ENCODE measurements at regions not wholly inside any gene's neighbourhood (a gene's known extent, or its start where the extent isn't known, plus 50 kb on each side); places are given as distances from the start of the nearest gene placed in this dataset.

DNA sequence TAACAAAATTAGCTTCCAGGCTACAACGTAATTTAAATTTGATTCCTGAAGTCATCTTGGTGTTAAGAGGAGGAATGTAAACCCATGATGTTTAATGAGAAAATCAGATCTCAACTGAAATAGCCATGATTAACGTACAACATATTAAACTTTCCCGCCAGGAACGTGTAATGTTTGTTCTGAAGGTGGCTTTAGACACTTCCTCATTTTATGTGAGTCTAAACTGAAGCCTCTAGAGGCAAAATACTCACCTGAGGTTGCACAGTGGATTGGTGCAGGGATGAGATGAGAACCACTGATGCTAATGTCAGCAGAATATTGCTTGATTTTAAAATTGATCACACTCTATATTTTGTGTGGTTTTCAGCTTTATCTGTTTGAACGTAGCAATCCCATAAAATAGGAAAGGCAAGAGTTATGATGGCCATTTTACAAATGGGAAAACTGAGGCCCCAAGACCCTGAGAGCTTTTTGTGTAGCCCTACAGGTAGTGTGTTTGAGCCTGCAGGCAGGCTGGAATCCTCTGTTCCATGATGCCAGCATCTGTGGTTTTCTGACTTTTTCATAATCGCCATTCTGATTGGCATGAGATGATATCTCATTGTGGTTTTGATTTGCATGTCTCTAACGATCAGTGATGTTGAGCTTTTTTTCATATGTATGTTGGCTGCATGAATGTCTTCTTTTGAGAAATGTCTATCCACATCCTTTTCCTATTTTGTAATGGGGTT, 243.7 kb upstream of the BMPER start:
- H3K27me3 Mint-ChIP-seq (ENCODE audit: low read depth) = no peaks in the 10 kb centered on the region
- no peak for DNase-seq (ENCODE audit: low spot score)
- H3K4me1 Mint-ChIP-seq (ENCODE audit: low read depth) = no peaks in the 10 kb centered on the region
- intact Hi-C loops (cut with micrococcal nuclease) = no loop called here
- H3K4me3 Mint-ChIP-seq (ENCODE audit: low read depth) = no peak overlapping the region
- no peaks in the 10 kb centered on the region for H3K36me3 Mint-ChIP-seq (ENCODE audit: low read depth)
- no peaks in the 10 kb centered on the region for H3K9me3 Mint-ChIP-seq
- no peak overlapping the region for H3K27ac Mint-ChIP-seq

DNA sequence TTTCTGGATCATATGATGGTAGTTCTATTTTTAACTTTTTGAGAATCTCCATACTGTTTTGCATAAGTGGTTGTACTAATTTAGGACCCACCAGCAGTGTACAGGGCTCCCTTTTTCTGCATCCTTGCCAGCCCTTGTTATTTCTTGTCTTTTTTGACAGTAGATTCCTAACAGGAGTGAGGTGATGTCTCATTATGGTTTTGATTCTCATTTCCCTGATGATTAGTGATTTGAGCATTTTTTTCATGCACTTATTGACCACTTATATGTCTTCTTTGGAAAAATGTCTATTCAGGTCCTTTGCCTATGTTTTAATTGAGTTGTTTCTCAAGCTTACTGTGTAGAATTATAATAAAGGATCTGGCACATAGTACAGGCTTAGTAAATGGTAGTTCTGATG, 238.8 kb upstream of the BMPER start:
- no peaks in the 10 kb centered on the region for H3K9me3 Mint-ChIP-seq
- intact Hi-C loops (cut with micrococcal nuclease) = no loop called here
- no peak overlapping the region for H3K27ac Mint-ChIP-seq
- H3K27me3 Mint-ChIP-seq (ENCODE audit: low read depth) = no peaks in the 10 kb centered on the region
- no peak for DNase-seq (ENCODE audit: low spot score)
- no peaks in the 10 kb centered on the region for H3K36me3 Mint-ChIP-seq (ENCODE audit: low read depth)
- H3K4me1 Mint-ChIP-seq (ENCODE audit: low read depth) = no peaks in the 10 kb centered on the region
- H3K4me3 Mint-ChIP-seq (ENCODE audit: low read depth) = no peak overlapping the region

DNA sequence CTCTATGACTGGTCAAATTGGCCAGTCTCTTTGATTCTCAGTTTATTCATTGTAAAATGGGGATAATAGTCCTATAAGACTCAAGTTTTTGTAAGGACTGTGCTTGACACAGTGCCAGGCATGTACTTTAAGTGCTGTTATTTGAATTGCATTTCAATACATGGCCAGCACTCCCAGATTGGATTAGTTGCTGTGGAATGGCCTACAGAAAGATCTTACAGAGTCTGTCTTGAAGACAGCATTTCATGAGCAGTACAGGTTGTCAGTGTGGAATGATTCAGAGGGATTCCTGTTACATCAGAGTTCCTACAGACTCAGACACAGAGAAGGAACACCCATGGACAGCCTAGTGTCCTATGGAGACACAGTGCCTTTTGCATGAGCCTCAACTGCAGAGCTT, 238.1 kb upstream of the BMPER start:
- Mint-ChIP-seq H3K27me3 (ENCODE audit: low read depth) (no peaks in the 10 kb centered on the region), H3K27ac (no peak overlapping the region), H3K36me3 (ENCODE audit: low read depth) (no peaks in the 10 kb centered on the region), H3K9me3 (no peaks in the 10 kb centered on the region), H3K4me3 (ENCODE audit: low read depth) (no peak overlapping the region), H3K4me1 (ENCODE audit: low read depth) (no peaks in the 10 kb centered on the region)
- no peak for DNase-seq (ENCODE audit: low spot score)
- intact Hi-C loops (cut with micrococcal nuclease) = no loop called here

DNA sequence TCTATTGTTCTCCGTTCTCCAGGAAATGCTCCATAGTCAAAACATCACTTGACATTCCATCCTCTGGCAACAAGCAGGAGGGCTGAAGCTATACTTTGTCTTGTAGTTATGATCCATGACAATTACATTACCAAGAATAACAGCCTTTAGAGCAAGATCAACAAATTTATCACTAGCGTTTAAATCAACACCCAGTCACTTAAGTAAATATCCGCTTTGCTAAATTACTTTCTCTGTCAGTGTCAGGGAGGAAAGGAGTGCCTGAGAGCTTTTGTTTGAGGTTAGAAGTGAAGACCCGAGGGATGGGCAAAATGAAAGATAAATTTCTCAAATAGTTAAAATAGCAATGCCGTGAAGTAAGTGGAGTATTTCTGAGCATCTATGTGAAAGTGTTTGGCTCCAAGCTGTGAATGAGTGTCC, 236.1 kb upstream of the BMPER start:
- intact Hi-C loops (cut with micrococcal nuclease) = no loop called here
- Mint-ChIP-seq H3K4me1 (ENCODE audit: low read depth) (no peaks in the 10 kb centered on the region), H3K36me3 (ENCODE audit: low read depth) (no peaks in the 10 kb centered on the region), H3K9me3 (no peaks in the 10 kb centered on the region), H3K27me3 (ENCODE audit: low read depth) (no peaks in the 10 kb centered on the region), H3K4me3 (ENCODE audit: low read depth) (no peak overlapping the region), H3K27ac (no peak overlapping the region)
- no peak for DNase-seq (ENCODE audit: low spot score)

DNA sequence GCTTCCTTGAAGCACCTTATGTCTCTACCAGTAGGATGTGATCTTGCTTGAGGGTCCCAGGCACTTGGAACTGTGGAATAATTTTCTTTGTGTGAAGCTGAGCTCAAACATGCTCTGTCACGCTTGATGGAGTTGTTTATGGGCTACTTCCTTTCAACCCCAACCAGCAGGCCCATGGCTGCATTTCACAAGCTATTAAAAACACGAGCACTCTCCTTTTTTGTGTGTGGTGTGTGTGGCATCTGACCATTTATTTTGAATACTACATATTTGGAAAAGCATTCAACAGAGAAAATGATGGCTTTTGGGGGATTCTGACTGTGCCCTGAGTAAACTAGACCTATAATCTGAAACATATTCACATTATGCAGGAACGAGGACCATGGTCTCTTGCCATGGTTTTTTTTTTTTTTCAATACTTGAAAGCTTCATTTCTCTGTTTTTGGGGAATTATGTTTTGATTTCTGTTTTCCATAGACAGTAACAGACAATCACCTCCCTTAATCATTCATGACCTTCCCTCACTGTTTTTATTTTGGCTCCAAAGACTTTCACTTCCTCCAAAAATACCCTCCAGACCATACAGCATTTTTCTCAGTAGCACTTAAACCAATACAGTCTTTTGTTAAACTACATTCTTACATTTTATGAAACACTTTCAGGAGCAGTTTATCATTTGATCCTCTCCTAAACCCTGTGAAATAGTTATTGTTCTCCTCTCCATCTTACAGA, 233.6 kb upstream of the BMPER start:
- H3K27ac Mint-ChIP-seq = no peak overlapping the region
- H3K4me1 Mint-ChIP-seq (ENCODE audit: low read depth) = no peaks in the 10 kb centered on the region
- H3K9me3 Mint-ChIP-seq = no peaks in the 10 kb centered on the region
- no peaks in the 10 kb centered on the region for H3K27me3 Mint-ChIP-seq (ENCODE audit: low read depth)
- intact Hi-C loops (cut with micrococcal nuclease) = no loop called here
- H3K4me3 Mint-ChIP-seq (ENCODE audit: low read depth) = no peak overlapping the region
- no peaks in the 10 kb centered on the region for H3K36me3 Mint-ChIP-seq (ENCODE audit: low read depth)
- no peak for DNase-seq (ENCODE audit: low spot score)

DNA sequence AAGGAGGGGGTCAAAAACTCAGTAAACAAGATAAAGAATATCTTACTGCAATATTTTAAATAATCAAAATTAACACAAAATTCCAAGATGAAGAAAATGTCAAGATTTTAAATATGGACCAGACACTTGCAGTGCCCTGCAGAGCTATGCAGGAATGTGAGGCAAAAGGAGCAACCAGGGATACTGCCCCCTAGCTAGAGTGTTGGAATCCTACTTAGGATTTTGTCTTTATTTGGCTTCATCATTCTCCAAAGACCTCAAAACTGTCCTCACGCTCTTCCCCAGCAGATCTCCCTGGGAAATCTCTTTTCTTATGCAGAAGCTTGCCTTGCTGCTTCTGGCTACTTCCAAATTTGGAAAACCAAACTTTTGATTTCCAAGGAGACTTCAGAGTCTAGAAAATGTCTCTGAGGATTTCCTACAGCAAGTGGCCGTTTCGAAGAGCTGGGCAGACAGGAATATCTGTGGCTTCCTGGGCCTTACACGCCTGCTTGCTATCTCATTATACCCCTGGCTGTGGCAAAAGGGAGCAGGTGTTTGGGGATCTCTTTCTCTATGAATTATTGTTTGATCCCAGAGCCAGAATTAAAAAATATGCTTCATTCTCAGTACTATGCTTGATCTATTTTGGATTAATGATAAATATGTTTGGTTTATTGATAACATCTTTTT, 232.2 kb upstream of the BMPER start:
- no peaks in the 10 kb centered on the region for H3K9me3 Mint-ChIP-seq
- H3K36me3 Mint-ChIP-seq (ENCODE audit: low read depth) = no peaks in the 10 kb centered on the region
- no peak overlapping the region for H3K4me3 Mint-ChIP-seq (ENCODE audit: low read depth)
- DNase-seq (ENCODE audit: low spot score) = no peak
- H3K27me3 Mint-ChIP-seq (ENCODE audit: low read depth) = no peaks in the 10 kb centered on the region
- H3K27ac Mint-ChIP-seq = no peak overlapping the region
- no peaks in the 10 kb centered on the region for H3K4me1 Mint-ChIP-seq (ENCODE audit: low read depth)
- intact Hi-C loops (cut with micrococcal nuclease) = no loop called here

DNA sequence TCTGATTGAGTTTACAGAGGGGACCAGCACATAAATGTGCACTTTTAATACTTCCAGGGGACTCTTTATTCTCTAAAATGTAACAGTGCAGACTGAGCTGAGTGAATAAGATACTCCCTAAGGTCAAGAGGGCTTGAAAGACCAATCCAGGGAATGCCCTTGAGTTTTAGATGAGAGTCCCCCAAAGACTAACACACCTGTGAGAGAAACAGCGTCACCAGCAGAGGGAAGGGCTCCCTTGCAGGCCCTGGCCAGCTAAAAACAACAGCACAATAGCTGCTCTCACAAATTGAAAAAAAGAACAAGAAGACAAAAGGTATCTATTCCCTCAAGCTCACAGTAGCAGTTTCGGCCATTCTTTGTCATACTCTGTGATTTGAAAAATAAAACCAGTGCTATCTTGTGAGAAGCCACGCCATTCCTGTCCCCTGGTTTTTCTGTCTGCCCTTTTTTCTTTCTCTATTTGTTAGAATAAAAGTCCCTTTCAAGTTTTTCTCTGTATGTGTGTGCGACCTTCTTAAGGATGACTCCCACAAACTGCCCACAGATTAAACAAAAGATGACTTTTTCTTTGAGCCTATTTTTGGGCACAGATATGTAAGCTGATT, 230.4 kb upstream of the BMPER start:
- Mint-ChIP-seq H3K4me3 (ENCODE audit: low read depth) (no peak overlapping the region), H3K4me1 (ENCODE audit: low read depth) (no peaks in the 10 kb centered on the region), H3K9me3 (no peaks in the 10 kb centered on the region), H3K27ac (no peak overlapping the region), H3K27me3 (ENCODE audit: low read depth) (no peaks in the 10 kb centered on the region), H3K36me3 (ENCODE audit: low read depth) (no peaks in the 10 kb centered on the region)
- intact Hi-C loops (cut with micrococcal nuclease) = no loop called here
- DNase-seq (ENCODE audit: low spot score) = no peak

DNA sequence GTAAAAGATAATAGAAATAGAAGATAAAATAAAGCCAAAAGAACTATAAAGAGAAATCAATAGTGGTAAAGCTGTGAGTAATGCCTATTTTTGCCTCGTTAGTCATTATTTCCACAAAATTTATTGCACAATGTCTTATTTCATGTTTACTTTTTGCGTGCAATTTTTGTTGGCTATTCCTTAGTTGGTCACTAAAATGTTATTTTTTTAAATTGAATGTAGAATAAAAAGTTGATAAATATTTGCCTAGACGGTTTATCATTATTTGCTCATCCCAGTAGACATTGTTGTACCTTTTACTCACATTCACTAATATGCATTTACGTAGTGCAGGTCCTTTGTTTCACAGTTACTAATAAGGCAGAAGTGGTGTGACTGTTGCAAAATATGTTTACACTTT, 227.8 kb upstream of the BMPER start:
- intact Hi-C loops (cut with micrococcal nuclease) = no loop called here
- DNase-seq (ENCODE audit: low spot score) = no peak
- H3K9me3 Mint-ChIP-seq = no peaks in the 10 kb centered on the region
- H3K27ac Mint-ChIP-seq = no peak overlapping the region
- H3K27me3 Mint-ChIP-seq (ENCODE audit: low read depth) = no peaks in the 10 kb centered on the region
- H3K36me3 Mint-ChIP-seq (ENCODE audit: low read depth) = no peaks in the 10 kb centered on the region
- no peak overlapping the region for H3K4me3 Mint-ChIP-seq (ENCODE audit: low read depth)
- no peaks in the 10 kb centered on the region for H3K4me1 Mint-ChIP-seq (ENCODE audit: low read depth)

DNA sequence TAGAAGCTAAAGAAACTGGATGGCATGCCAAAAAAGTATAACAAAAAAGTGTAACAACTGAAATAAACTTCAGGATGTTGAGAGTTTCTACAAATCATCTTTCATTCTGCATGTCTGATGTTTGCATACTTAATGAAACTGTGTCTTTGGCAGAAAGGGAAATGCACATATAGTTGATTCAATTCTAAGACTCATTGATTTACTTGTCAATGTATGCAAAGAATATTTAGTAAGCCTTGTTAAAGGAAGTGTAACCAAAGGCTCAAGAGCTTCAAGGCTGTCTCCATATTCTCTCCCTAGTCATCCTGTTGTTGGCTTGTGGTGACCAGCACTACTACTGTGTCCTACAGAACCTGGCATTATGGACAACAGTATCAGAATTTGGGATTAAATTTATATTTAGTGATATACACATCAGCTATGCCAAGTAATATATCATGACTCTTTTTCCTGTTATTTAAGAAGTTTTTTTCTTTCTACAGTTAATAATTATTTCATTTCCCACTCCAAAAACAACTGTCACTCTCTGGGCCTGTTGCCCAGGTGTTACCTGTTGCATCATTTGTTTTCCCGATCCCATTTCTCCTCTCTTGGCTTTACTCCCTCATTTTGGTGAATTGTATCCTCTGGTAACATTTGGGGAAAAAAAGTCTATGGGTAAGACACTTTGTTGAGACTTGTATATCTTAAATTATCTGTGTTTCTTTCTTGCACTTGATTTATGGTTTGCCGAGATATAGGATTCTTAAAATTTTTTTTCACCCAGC, 226.6 kb upstream of the BMPER start:
- Mint-ChIP-seq H3K4me1 (ENCODE audit: low read depth) (no peaks in the 10 kb centered on the region), H3K36me3 (ENCODE audit: low read depth) (no peaks in the 10 kb centered on the region), H3K4me3 (ENCODE audit: low read depth) (no peak overlapping the region), H3K27me3 (ENCODE audit: low read depth) (no peaks in the 10 kb centered on the region), H3K9me3 (no peaks in the 10 kb centered on the region), H3K27ac (no peak overlapping the region)
- intact Hi-C loops (cut with micrococcal nuclease) = no loop called here
- no peak for DNase-seq (ENCODE audit: low spot score)

DNA sequence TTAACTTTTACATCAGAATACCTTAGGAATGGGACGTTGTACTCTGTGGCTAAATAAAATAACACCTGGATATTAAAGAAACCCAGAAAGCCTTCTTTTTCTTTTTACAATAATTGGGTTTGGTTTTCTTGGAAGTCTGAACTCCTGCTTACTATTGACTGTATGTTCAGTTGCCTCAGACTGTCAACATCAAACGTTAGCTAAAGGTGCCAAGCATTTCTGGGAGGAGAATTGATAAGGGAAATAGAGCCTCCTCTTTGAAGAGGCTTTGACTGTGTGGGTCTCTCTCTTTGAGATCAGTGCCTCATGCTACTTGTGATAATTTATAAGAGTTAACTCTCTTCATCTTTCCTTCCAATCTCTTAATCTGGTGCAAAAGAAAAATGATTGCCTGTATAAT, 224.7 kb upstream of the BMPER start:
- Mint-ChIP-seq H3K36me3 (ENCODE audit: low read depth) (no peaks in the 10 kb centered on the region), H3K27ac (no peak overlapping the region), H3K4me3 (ENCODE audit: low read depth) (no peak overlapping the region), H3K4me1 (ENCODE audit: low read depth) (no peaks in the 10 kb centered on the region), H3K27me3 (ENCODE audit: low read depth) (no peaks in the 10 kb centered on the region), H3K9me3 (no peaks in the 10 kb centered on the region)
- intact Hi-C loops (cut with micrococcal nuclease) = no loop called here
- DNase-seq (ENCODE audit: low spot score) = no peak

DNA sequence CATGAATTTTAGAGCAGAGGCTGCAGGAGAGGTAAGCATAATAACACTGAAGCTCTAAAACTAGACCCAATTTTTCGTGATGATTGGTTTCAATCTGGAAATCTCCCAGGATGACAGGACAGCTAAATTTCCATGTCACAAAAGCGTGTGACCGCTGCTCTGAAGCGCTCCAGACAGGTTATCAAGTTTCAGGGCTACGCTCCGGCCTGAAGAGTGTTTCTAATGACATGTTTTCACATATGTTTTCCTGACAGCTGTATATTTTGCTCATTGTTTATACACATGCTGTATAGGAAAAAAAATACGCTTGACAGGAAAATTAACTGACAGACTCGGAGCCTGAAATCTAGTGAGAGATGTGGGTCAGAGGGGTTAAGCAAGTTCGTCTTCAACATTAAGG, 219.8 kb upstream of the BMPER start:
- no peak for DNase-seq (ENCODE audit: low spot score)
- H3K27me3 Mint-ChIP-seq (ENCODE audit: low read depth) = no peaks in the 10 kb centered on the region
- H3K4me3 Mint-ChIP-seq (ENCODE audit: low read depth) = no peak overlapping the region
- intact Hi-C loops (cut with micrococcal nuclease) = no loop called here
- no peaks in the 10 kb centered on the region for H3K4me1 Mint-ChIP-seq (ENCODE audit: low read depth)
- no peaks in the 10 kb centered on the region for H3K36me3 Mint-ChIP-seq (ENCODE audit: low read depth)
- no peaks in the 10 kb centered on the region for H3K9me3 Mint-ChIP-seq
- no peak overlapping the region for H3K27ac Mint-ChIP-seq

DNA sequence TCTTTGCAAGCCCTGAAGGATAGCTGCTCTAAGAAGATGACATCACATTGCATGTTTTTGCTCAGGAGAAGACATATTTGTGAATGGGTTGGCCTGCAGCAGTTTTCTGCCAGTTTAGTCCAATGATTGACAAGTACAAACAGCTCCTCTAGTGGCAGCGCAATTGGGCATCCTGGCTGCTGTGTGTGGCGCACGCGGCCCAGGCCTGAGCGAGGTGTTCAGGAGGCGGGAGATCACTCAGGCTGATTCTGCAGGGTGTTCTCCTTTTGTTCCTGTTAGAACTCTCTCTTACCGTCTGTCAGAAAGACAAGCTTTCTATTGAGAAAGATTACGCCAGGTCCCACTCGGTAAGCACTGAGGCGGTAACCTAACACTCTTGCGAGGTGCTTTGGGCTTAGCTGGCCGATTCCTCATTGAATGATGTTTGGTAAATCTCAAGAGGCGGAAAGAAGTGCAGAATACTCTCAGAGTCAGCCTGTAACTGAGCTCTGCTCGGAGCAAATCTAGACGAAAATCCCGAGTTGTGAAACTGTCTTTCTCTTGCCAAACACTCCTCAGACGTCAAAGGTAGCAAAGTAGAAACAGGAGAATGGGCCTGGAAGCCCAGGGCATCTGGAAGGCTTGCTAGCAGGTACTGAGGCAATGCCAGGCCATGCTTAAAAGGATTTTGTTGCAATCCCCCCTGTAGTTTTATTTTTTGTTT, 219.2 kb upstream of the BMPER start:
- no peaks in the 10 kb centered on the region for H3K27me3 Mint-ChIP-seq (ENCODE audit: low read depth)
- no peaks in the 10 kb centered on the region for H3K9me3 Mint-ChIP-seq
- DNase-seq (ENCODE audit: low spot score) = no peak
- no peaks in the 10 kb centered on the region for H3K4me1 Mint-ChIP-seq (ENCODE audit: low read depth)
- H3K4me3 Mint-ChIP-seq (ENCODE audit: low read depth) = no peak overlapping the region
- intact Hi-C loops (cut with micrococcal nuclease) = no loop called here
- H3K36me3 Mint-ChIP-seq (ENCODE audit: low read depth) = no peaks in the 10 kb centered on the region
- no peak overlapping the region for H3K27ac Mint-ChIP-seq
